H1 (cell line): ENCODE measurements at regions not wholly inside any gene's neighbourhood (a gene's known extent, or its start where the extent isn't known, plus 50 kb on each side); places are given as distances from the start of the nearest gene placed in this dataset.

Experiments used
- CTCF ChIA-PET: fragments of 300-600 bp; sonication (Branson Sonifier 250); formaldehyde crosslinking; loops from one replicate; lab custom pipeline; 2021; ENCODE audit not compliant: partially characterized antibody; lab: Charles Lee
- POLR2A ChIA-PET: fragments of 300-600 bp; sonication (Branson Sonifier 250); formaldehyde crosslinking; loops from one replicate; lab custom pipeline; 2021; ENCODE audit warnings: inconsistent platforms; ENCODE audit not compliant: partially characterized antibody; lab: Charles Lee
- DNase-seq, 2 experiments: peaks; one replicate each; pipeline versions ENCODE4 v3.0.0 to v3.0.0-alpha.2; 2010 to 2022; ENCODE audit warnings: low spot score in 2 of 2, low read depth in 1 of 2, mixed read lengths in 1 of 2
- FAIRE-seq: peaks from 2 replicates; lab custom pipeline; 2011; peaks lifted over from hg19 to GRCh38; lab: Jason Lieb, UNC
- H2AFZ ChIP-seq: 2 replicates; pipeline ENCODE4 v1.8.1; 2012; ENCODE audit warnings: low read length, inconsistent platforms
- H2AK5ac ChIP-seq: 2 replicates; pipeline ENCODE4 v1.6.1; 2013; ENCODE audit warnings: low read depth, low read length
- H2BK120ac ChIP-seq: replicated peaks from 2 replicates; pipeline ENCODE3; 2013; ENCODE audit warnings: low read depth, low read length, inconsistent platforms
- H2BK12ac ChIP-seq: 2 replicates; pipeline ENCODE4 v1.6.1; 2013; ENCODE audit warnings: low read depth, low read length
- H2BK15ac ChIP-seq: 2 replicates; pipeline ENCODE4 v1.6.1; 2013; ENCODE audit warnings: low read length
- H2BK20ac ChIP-seq: 2 replicates; pipeline ENCODE4 v1.6.1; 2013; ENCODE audit warnings: low read length
- H2BK5ac ChIP-seq: 2 replicates; pipeline ENCODE4 v1.6.1; 2013; ENCODE audit warnings: low read depth, low read length
- H3K14ac ChIP-seq: 2 replicates; pipeline ENCODE4 v1.6.1; 2013; ENCODE audit warnings: inconsistent platforms; ENCODE audit not compliant: insufficient read length
- H3K18ac ChIP-seq: 2 replicates; pipeline ENCODE4 v1.6.1; 2013; ENCODE audit warnings: low read length; ENCODE audit errors: extremely low read depth
- H3K23ac ChIP-seq: 2 replicates; pipeline ENCODE4 v1.6.1; 2013; ENCODE audit warnings: inconsistent platforms; ENCODE audit not compliant: insufficient read length
- H3K23me2 ChIP-seq: 2 replicates; pipeline ENCODE4 v1.6.1; 2013; ENCODE audit warnings: low read depth, low read length
- H3K27ac ChIP-seq: 2 replicates; pipeline ENCODE4 v1.6.1; 2011; ENCODE audit warnings: low read depth, low read length, inconsistent platforms
- H3K27me3 ChIP-seq, 4 experiments: replicated peaks in 1 of 4; 1 replicate in 1 of 4; 2 replicates in 3 of 4; pipeline versions ENCODE4 v1.6.1 to v1.8.1; 2011 to 2013; ENCODE audit warnings: low read length in 3 of 4, mild to moderate bottlenecking in 3 of 4, inconsistent platforms in 2 of 4, mixed read lengths in 2 of 4, moderate library complexity in 1 of 4; ENCODE audit not compliant: control insufficient read depth in 3 of 4, insufficient read depth in 3 of 4; ENCODE audit errors: extremely low read depth in 1 of 4
- H3K36me3 ChIP-seq, 4 experiments: 2 replicates each; pipeline versions ENCODE4 v1.6.1 to v1.8.1; 2011 to 2013; ENCODE audit warnings: mild to moderate bottlenecking in 4 of 4, low read length in 3 of 4, moderate library complexity in 2 of 4, control low read depth in 1 of 4, inconsistent platforms in 1 of 4; ENCODE audit not compliant: insufficient read depth in 4 of 4, control insufficient read depth in 2 of 4
- H3K4ac ChIP-seq: replicated peaks from 2 replicates; pipeline ENCODE3; 2013; ENCODE audit warnings: low read length, low read depth, mixed read lengths, inconsistent platforms; ENCODE audit not compliant: insufficient read length
- H3K4me1 ChIP-seq, 4 experiments: replicated peaks in 1 of 4; 1 replicate in 1 of 4; 2 replicates in 3 of 4; pipeline versions ENCODE4 v1.6.1 to v1.8.1; 2011 to 2013; ENCODE audit warnings: low read length in 3 of 4, inconsistent platforms in 2 of 4, mixed read lengths in 1 of 4; ENCODE audit not compliant: insufficient read depth in 4 of 4, control insufficient read depth in 3 of 4
- H3K4me2 ChIP-seq, 2 experiments: 2 replicates each; pipeline versions ENCODE4 v1.6.1 to v1.8.1; 2011 to 2013; ENCODE audit warnings: low read depth in 2 of 2, low read length in 2 of 2, control low read depth in 1 of 2, inconsistent platforms in 1 of 2, mild to moderate bottlenecking in 1 of 2; ENCODE audit not compliant: insufficient read depth in 1 of 2
- H3K4me3 ChIP-seq, 4 experiments: fragments of 200-600, 300-600 bp in 1 of 4; sonication (generic), shearing (Covaris generic), sonication (Bioruptor Twin) in 1 of 4; 2 replicates each; pipeline versions ENCODE4 v1.5.1 to v1.8.1; 2011 to 2016; ENCODE audit warnings: low read length in 4 of 4, low read depth in 3 of 4, control low read depth in 2 of 4, inconsistent platforms in 2 of 4, mild to moderate bottlenecking in 2 of 4, mixed read lengths in 1 of 4, moderate library complexity in 1 of 4; ENCODE audit not compliant: insufficient read depth in 2 of 4; ENCODE audit errors: extremely low read depth in 1 of 4
- H3K56ac ChIP-seq: replicated peaks from 2 replicates; pipeline ENCODE3; 2013; ENCODE audit warnings: low read depth, mild to moderate bottlenecking, mixed read lengths, low read length, inconsistent platforms; ENCODE audit not compliant: insufficient read length
- H3K79me1 ChIP-seq: 2 replicates; pipeline ENCODE4 v1.6.1; 2013; ENCODE audit warnings: low read depth, low read length, control low read depth
- H3K79me2 ChIP-seq, 2 experiments: 2 replicates each; pipeline versions ENCODE4 v1.6.1 to v1.8.1; 2012 to 2013; ENCODE audit warnings: low read length in 2 of 2, mild to moderate bottlenecking in 2 of 2, inconsistent platforms in 1 of 2; ENCODE audit not compliant: insufficient read depth in 2 of 2, control insufficient read depth in 1 of 2
- H3K9ac ChIP-seq, 4 experiments: replicated peaks in 1 of 4; 1 replicate in 1 of 4; 2 replicates in 3 of 4; pipeline versions ENCODE4 v1.6.1 to v1.8.1; 2011 to 2013; ENCODE audit warnings: low read depth in 3 of 4, low read length in 3 of 4, control low read depth in 2 of 4, mild to moderate bottlenecking in 2 of 4, moderate library complexity in 2 of 4, inconsistent platforms in 1 of 4; ENCODE audit errors: extremely low read depth in 1 of 4
- H3K9me3 ChIP-seq, 2 experiments: 2 replicates each; pipeline versions ENCODE4 v1.6.1 to v1.8.1; 2012 to 2013; ENCODE audit warnings: mild to moderate bottlenecking in 2 of 2, moderate library complexity in 2 of 2, control low read depth in 1 of 2, inconsistent platforms in 1 of 2, low read depth in 1 of 2, low read length in 1 of 2, mixed read lengths in 1 of 2; ENCODE audit not compliant: insufficient read depth in 2 of 2
- H4K20me1 ChIP-seq, 2 experiments: replicated peaks in 1 of 2; 2 replicates each; pipeline versions ENCODE3 to v1.8.1; 2011 to 2013; ENCODE audit warnings: inconsistent platforms in 2 of 2, low read length in 2 of 2, mild to moderate bottlenecking in 1 of 2; ENCODE audit not compliant: insufficient read depth in 2 of 2, control insufficient read depth in 1 of 2
- H4K5ac ChIP-seq: 2 replicates; pipeline ENCODE4 v1.6.1; 2013; ENCODE audit warnings: low read length, low read depth, mixed read lengths, inconsistent platforms; ENCODE audit not compliant: insufficient read length
- H4K8ac ChIP-seq: 2 replicates; pipeline ENCODE4 v1.8.0; 2013; ENCODE audit warnings: mild to moderate bottlenecking, moderate library complexity, low read length, inconsistent platforms; ENCODE audit not compliant: insufficient read depth; ENCODE audit errors: extremely low read depth
- H4K91ac ChIP-seq: replicated peaks from 2 replicates; pipeline ENCODE3; 2013; ENCODE audit warnings: low read length, mixed read lengths, inconsistent platforms; ENCODE audit not compliant: insufficient read length
- EGR1 ChIP-seq: IDR thresholded peaks from 2 replicates; pipeline ENCODE4 v1.6.1; 2011; ENCODE audit warnings: low read depth, low read length, borderline replicate concordance

- FAIRE-seq (no peak), DNase-seq (no peak)
- no peaks in the 10 kb centered on the region for H3K36me3 ChIP-seq
- no peak overlapping the region for H3K14ac ChIP-seq
- H3K18ac ChIP-seq = no peak overlapping the region
- H3K23me2 ChIP-seq = no peaks in the 10 kb centered on the region
- H3K27me3 ChIP-seq = no peaks in the 10 kb centered on the region
- H3K23ac ChIP-seq = no peak overlapping the region
- no peak overlapping the region for H3K27ac ChIP-seq
- no peak overlapping the region for H2BK15ac ChIP-seq
- no peak overlapping the region for H3K4me2 ChIP-seq
- H3K9ac ChIP-seq = no peak overlapping the region
- H4K91ac ChIP-seq = no peak overlapping the region
- no peak overlapping the region for H3K4ac ChIP-seq
- no peak overlapping the region for H2AK5ac ChIP-seq
- no peaks in the 10 kb centered on the region for H3K9me3 ChIP-seq
- H2BK12ac ChIP-seq = no peak overlapping the region
- no peaks in the 10 kb centered on the region for H3K79me1 ChIP-seq
- H2BK20ac ChIP-seq = no peak overlapping the region
- no peak overlapping the region for H3K4me3 ChIP-seq
- no peaks in the 10 kb centered on the region for H4K20me1 ChIP-seq
- CTCF ChIA-PET = interaction anchor here (0.8 to 3.3 kb wide), 4 partner anchors 8 to 191 kb away, joined by 3 to 14 read pairs (median 6); no protein-coding TSS in a partner anchor
- POLR2A ChIA-PET = no interaction called here
- no peak overlapping the region for H4K8ac ChIP-seq
- H2BK5ac ChIP-seq = no peak overlapping the region
- no peak overlapping the region for H3K56ac ChIP-seq
- H3K4me1 ChIP-seq = no peaks in the 10 kb centered on the region; a peak in 2 of 7 replicates
- no peaks in the 10 kb centered on the region for H3K79me2 ChIP-seq
- TF ChIP-seq EGR1 = no peak
- TF ChIP-seq, all 59 proteins: peak for 0
- Histone ChIP-seq H2AFZ (no peak overlapping the region), H2BK120ac (no peak overlapping the region), H4K5ac (no peak overlapping the region)
Observed at GRCh38 chr1:182205351-182206022, 144.0 kb upstream of the ZNF648 start.
